GM12878 (cell line): ENCODE measurements at regions not wholly inside any gene's neighbourhood (a gene's known extent, or its start where the extent isn't known, plus 50 kb on each side); places are given as distances from the start of the nearest gene placed in this dataset.

Experiments
- ATAC-seq: fragments of 200-7000 bp; cut with Tn5 transposase; 3 replicates; pipeline ENCODE4 v1.9.1; 2020; ENCODE audit warnings: mild to moderate bottlenecking, moderate library complexity
- BruUV-seq: library from RNA; stranded (reverse); fragments of 400-500 nt; replicated peaks from 2 replicates; lab custom pipeline; 2021; lab: Mats Ljungman, UMichigan
- CTCF ChIA-PET: fragments of 300-600 bp; sonication (Branson Sonifier 250); formaldehyde crosslinking; extraction: SDS; loops from one replicate; lab custom pipeline; 2021; ENCODE audit warnings: inconsistent platforms; lab: Yijun Ruan, JAX
- POLR2A ChIA-PET: fragments of 350-600 bp; formaldehyde crosslinking; extraction: SDS; loops from one replicate; lab custom pipeline; 2021; ENCODE audit warnings: inconsistent platforms; lab: Charles Lee
- RAD21 ChIA-PET: fragments of 300-600 bp; sonication (Branson Sonifier 250); formaldehyde crosslinking; loops from one replicate; lab custom pipeline; 2023; ENCODE audit warnings: antibody characterized with exemption; ENCODE audit not compliant: unreplicated experiment; lab: Charles Lee
- SMC1A ChIA-PET: fragments of 300-600 bp; sonication (Branson Sonifier 250); formaldehyde crosslinking; loops from one replicate; lab custom pipeline; 2023; ENCODE audit not compliant: unreplicated experiment, uncharacterized antibody; lab: Charles Lee
- DNase-seq: peaks from one replicate; pipeline ENCODE4 v3.0.0-alpha.2; 2011; ENCODE audit warnings: low read depth, low spot score
- FAIRE-seq: peaks from 3 replicates; lab custom pipeline; 2011; peaks lifted over from hg19 to GRCh38; lab: Jason Lieb, UNC
- H2AFZ ChIP-seq: 2 replicates; pipeline ENCODE4 v1.6.0; 2011; ENCODE audit warnings: low read depth, low read length, control low read depth; ENCODE audit not compliant: control insufficient read depth
- H3K27ac ChIP-seq: 2 replicates; pipeline ENCODE4 v1.5.1; 2011; ENCODE audit warnings: control low read depth; ENCODE audit not compliant: control insufficient read depth, insufficient read depth
- H3K27me3 ChIP-seq, 2 experiments: replicated peaks in 1 of 2; 2 replicates each; pipeline versions ENCODE4 v1.6.0 to v1.6.1; 2011; ENCODE audit warnings: low read length in 1 of 2; ENCODE audit not compliant: control insufficient read depth in 2 of 2, insufficient read depth in 2 of 2
- H3K36me3 ChIP-seq, 2 experiments: 2 replicates each; pipeline ENCODE4 v1.5.1; 2011; ENCODE audit warnings: low read length in 1 of 2; ENCODE audit not compliant: control insufficient read depth in 2 of 2, insufficient read depth in 2 of 2
- H3K4me1 ChIP-seq: 2 replicates; pipeline ENCODE4 v1.6.1; 2011; ENCODE audit warnings: mild to moderate bottlenecking, low read length, moderate library complexity, mixed read lengths; ENCODE audit not compliant: control insufficient read depth, insufficient read depth
- H3K4me2 ChIP-seq: 2 replicates; pipeline ENCODE4 v1.6.0; 2011; ENCODE audit warnings: control low read depth; ENCODE audit not compliant: control insufficient read depth, insufficient read depth
- H3K4me3 ChIP-seq: fragments of 200-600 bp; sonication (generic); 2 replicates; pipeline ENCODE4 v1.5.1; 2016
- H3K79me2 ChIP-seq: 2 replicates; pipeline ENCODE4 v1.6.0; 2011; ENCODE audit warnings: low read length; ENCODE audit not compliant: control insufficient read depth, insufficient read depth
- H3K9ac ChIP-seq: 2 replicates; pipeline ENCODE4 v1.8.0; 2011; ENCODE audit warnings: low read length, control low read depth, mixed read lengths; ENCODE audit not compliant: control insufficient read depth, insufficient read depth
- H3K9me3 ChIP-seq: replicated peaks from 3 replicates; pipeline ENCODE4 v1.5.1; 2011; ENCODE audit warnings: mild to moderate bottlenecking, low read length; ENCODE audit not compliant: control insufficient read depth, insufficient read depth
- H4K20me1 ChIP-seq: 2 replicates; pipeline ENCODE4 v1.6.0; 2011; ENCODE audit not compliant: control insufficient read depth, insufficient read depth
- CHD2 ChIP-seq: IDR thresholded peaks from 2 replicates; pipeline ENCODE4 v1.6.1; 2011; ENCODE audit warnings: low read depth, low read length, improper control_type of control experiment, borderline replicate concordance
- CREB1 ChIP-seq: IDR thresholded peaks from 2 replicates; pipeline ENCODE4 v1.6.1; 2012; ENCODE audit warnings: low read depth, mild to moderate bottlenecking, inconsistent platforms
- DPF2 ChIP-seq: fragments of 450-650 bp; IDR thresholded peaks from 2 replicates; pipeline ENCODE4 v1.6.1; 2017; ENCODE audit warnings: mild to moderate bottlenecking
- ELK1 ChIP-seq: IDR thresholded peaks from 2 replicates; pipeline ENCODE4 v1.6.1; 2012; ENCODE audit warnings: low read depth, low read length, improper control_type of control experiment
- EP300 ChIP-seq, 2 experiments: fragments of 150-350 bp in 1 of 2; IDR thresholded peaks; 2 replicates each; pipeline ENCODE4 v1.6.1; 2011 to 2012; ENCODE audit warnings: low read depth in 2 of 2, low read length in 2 of 2, borderline replicate concordance in 1 of 2, improper control_type of control experiment in 1 of 2, inconsistent platforms in 1 of 2; ENCODE audit not compliant: control insufficient read depth in 1 of 2
- MAX ChIP-seq: IDR thresholded peaks from 2 replicates; pipeline ENCODE4 v1.6.1; 2012; ENCODE audit warnings: low read depth, low read length, improper control_type of control experiment
- MYB ChIP-seq: fragments of 150-350 bp; IDR thresholded peaks from 2 replicates; pipeline ENCODE4 v1.6.1; 2014; ENCODE audit warnings: mild to moderate bottlenecking, low read depth, low read length, borderline replicate concordance
- NR2C1 ChIP-seq: fragments of 450-650 bp; IDR thresholded peaks from 2 replicates; pipeline ENCODE4 v1.6.1; 2017; ENCODE audit warnings: antibody characterized with exemption, mild to moderate bottlenecking, moderate library complexity
- RELA ChIP-seq: fragments of 450-650 bp; IDR thresholded peaks from 2 replicates; pipeline ENCODE4 v1.8.0; 2014; ENCODE audit warnings: borderline replicate concordance; ENCODE audit not compliant: partially characterized antibody
- SIN3A ChIP-seq: IDR thresholded peaks from 2 replicates; pipeline ENCODE4 v1.6.1; 2012; ENCODE audit warnings: low read depth, low read length, improper control_type of control experiment
- TCF7 ChIP-seq: IDR thresholded peaks from 2 replicates; pipeline ENCODE4 v1.6.1; 2014; ENCODE audit warnings: antibody characterized with exemption, borderline replicate concordance
- ZBTB11 ChIP-seq: fragments of 450-650 bp; formaldehyde crosslinking; IDR thresholded peaks from 2 replicates; pipeline ENCODE4 v1.5.0; 2022; ENCODE audit warnings: mild to moderate bottlenecking, missing genetic modification characterization
- ZNF217 ChIP-seq: fragments of 450-650 bp; IDR thresholded peaks from 2 replicates; pipeline ENCODE4 v1.6.1; 2017; ENCODE audit warnings: antibody characterized with exemption, mild to moderate bottlenecking
- ZNF384 ChIP-seq: IDR thresholded peaks from 2 replicates; pipeline ENCODE4 v1.6.1; 2012; ENCODE audit warnings: low read depth, mild to moderate bottlenecking, low read length, improper control_type of control experiment, borderline replicate concordance
- whole genome bisulfite sequencing: methylation state at CpG from one replicate; pipeline ENCODE4 v1.1.6; 2016; ENCODE audit warnings: low lambda C conversion rate; ENCODE audit not compliant: insufficient replicate concordance, insufficient coverage; ENCODE audit errors: missing lambda C conversion rate; 5-methylcytosine and 5-hydroxymethylcytosine counted together
- in situ Hi-C: fragments of 300-500 bp; cut with MboI; formaldehyde crosslinking; loops from 9 replicates; pipeline ENCODE4 v1.14.3; 2018; ENCODE audit warnings: mixed read lengths
- intact Hi-C: fragments of 100-400 bp; cut with micrococcal nuclease; formaldehyde crosslinking; loops from one replicate; pipeline ENCODE4 v1.14.2; 2022; ENCODE audit not compliant: unreplicated experiment

- TF ChIP-seq NR2C1 = no peak
- TF ChIP-seq MYB = no peak
- TF ChIP-seq, all 136 proteins: peak for 0
Measured at GRCh38 chr13:105904034-105904742, 631.3 kb downstream of the EFNB2 start (continued).

- Histone ChIP-seq H2AFZ (no peak overlapping the region), H3K9me3 (no peaks in the 10 kb centered on the region), H3K4me1 (no peaks in the 10 kb centered on the region), H3K9ac (no peak overlapping the region), H3K36me3 (no peaks in the 10 kb centered on the region), H3K27me3 (no peaks in the 10 kb centered on the region), H4K20me1 (no peaks in the 10 kb centered on the region), H3K27ac (no peak overlapping the region), H3K79me2 (no peaks in the 10 kb centered on the region), H3K4me2 (no peak overlapping the region)
- 89% methylated on average over 2 of the region's 2 CpGs for WGBS
- intact Hi-C loops = no loop called here
- no peak for ATAC-seq
- SMC1A ChIA-PET = no interaction called here
- RAD21 ChIA-PET = no interaction called here
- CTCF ChIA-PET = no interaction called here
- FAIRE-seq = no peak
- no TSS peak for BruUV-seq
- POLR2A ChIA-PET = no interaction called here
- in situ Hi-C loops = no loop called here
- no peak for DNase-seq
- TF ChIP-seq MAX (no peak), TCF7 (no peak), CREB1 (no peak), ZBTB11 (CRISPR knock-in tag) (no peak), DPF2 (no peak), ZNF384 (no peak), ELK1 (no peak), SIN3A (no peak), EP300 (IDR thresholded peaks at IDR 0.05; ENCODE audit: borderline replicate concordance in 1 of 2, control insufficient read depth in 1 of 2, low read depth in 2 of 2, low read length in 2 of 2) (no peak), RELA (no peak), CHD2 (no peak), ZNF217 (no peak)
- TF ChIP-seq, all 136 proteins: peak for 0
- H3K4me3 ChIP-seq = no peak overlapping the region
Measured at GRCh38 chr13:105902396-105902795, 633.1 kb downstream of the EFNB2 start.
